Stimulated activated CD4-positive, alpha-beta T cell treated with anti-CD3 and anti-CD28 coated beads, Interleukin-4, amount 100 ng/mL, for 4 hours (primary cell): ENCODE measurements at regions not wholly inside any gene's neighbourhood (a gene's known extent, or its start where the extent isn't known, plus 50 kb on each side); places are given as distances from the start of the nearest gene placed in this dataset.

Source experiments
- DNase-seq, 2 experiments: peaks; one replicate each; pipeline ENCODE4 v3.0.0-alpha.2; 2020

DNA sequence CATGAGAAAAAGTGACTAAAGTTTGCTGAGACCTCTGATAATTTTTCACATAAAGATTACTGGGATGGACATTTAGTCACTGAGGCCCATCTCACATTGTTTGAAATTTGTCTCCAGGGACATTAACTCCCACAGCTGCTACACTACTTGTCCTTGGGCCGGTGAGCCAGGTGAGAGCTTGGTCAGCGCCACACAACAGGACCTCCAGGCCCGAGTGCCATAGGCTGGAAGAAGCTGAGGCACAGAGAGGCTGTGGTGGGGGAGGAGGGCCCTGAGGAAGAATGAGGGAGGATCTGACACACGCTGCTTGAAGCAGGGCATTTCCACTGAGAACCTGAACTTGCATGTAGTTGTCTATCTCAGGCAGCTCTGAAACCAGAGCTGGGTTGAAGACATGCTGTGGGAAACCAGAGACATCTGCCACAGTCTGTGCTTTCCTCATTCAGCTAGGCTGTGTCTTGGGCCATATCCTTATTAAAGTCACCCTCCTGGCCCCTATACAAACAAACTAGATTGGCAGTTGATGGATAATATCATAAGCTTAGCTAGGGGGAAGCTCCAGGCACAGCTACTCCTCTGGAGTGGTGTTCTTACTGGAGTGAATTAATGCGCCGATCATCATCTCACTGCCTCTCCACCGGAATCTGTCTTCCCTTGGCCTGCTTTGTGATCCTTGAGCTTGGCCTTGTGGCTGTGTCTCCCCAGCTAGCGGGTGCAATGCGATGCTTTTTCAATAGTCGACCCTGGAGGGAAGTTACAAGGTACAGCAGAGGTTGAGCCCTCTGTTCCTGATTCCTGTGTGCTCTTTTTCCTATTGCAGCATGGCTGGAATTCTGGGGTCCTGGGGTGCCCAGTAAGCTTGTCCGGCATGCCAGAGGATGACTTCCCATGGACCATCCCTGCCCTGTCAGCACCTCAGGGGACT lies 225.3 kb upstream of the B3GAT1 start:
- no peak for DNase-seq

DNA sequence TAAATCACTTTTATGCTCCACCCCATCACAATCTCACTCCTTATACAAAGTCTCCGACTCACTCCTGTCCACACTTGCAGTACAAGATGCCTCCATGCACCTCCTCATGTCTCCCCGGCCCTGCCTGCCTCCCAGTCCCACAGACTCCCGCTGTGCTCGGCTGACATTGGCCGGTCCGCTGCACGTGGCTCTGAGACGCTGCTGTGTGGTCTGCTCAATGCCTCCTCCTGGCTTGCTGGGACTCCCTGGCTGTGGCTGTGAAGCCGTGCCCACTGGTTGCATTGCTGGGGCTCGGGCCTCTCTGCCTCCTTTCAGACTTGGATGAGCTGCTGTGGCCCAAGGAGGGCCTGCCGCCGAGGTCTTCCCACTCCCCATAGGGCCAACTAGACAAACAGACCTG lies 224.0 kb upstream of the B3GAT1 start:
- DNase-seq: no peak

DNA sequence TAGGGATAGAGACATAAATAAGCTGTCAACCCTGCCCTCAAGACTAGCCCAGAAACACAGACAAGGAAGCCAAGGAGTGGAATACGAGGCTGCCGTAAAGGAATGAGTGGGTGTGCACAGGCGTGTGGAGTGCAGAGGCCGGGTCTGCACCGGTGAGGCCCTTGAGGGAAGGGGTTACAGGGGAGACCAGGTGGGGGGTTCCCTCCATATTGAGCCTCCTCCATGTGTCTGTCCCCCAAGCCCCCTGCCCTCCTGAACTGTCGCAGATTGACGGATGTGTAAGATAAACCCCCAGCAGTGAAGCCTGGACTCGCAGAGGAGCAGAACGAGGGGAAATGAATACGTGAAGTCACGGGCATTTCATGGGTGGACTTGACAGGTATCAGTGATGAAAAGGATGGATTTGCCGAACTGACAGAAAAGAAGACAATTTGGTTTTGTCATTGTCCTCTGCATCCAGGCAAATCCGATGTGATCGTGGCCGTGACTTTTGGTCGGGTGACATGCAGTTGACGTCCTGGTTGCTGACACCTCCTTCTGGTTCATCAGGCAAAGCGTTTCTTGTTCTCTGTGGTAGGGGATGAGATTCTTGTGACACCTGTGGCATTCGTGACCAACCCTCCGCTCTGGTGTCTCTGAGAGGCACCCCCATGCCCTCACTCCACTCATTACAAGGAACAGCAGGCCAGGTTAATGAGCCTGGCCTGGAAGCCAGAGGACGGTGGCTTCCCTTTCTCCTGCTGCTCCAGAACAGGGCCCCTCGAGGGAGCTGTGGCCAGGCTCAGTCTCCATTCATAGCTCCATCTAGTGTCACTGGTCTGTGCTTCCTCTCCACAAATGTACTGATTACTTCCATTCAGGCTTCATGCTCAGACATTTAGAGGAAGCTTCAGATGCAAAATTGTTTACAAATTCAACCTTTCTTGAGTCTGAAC lies 223.1 kb upstream of the B3GAT1 start:
- DNase-seq: no peak

DNA sequence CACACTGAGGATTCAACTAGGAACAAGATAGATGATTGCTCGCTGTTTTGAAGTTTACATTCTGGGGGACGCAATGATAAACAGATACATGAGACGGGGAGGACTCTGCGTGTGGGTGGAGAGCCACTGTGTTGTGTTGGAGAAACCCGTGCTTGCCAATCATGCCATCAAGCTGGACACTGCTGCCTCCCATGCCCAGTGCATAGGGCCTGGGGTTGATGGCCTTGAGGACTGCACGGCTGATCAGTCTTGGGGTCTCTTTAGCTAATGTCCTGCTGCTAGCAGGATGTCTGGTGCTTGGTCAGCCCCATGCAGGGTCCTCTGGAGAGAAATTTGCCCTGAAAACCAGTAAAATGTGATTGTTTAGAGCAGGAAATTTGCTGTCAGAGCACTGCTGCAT lies 221.2 kb upstream of the B3GAT1 start:
- no peak for DNase-seq

DNA sequence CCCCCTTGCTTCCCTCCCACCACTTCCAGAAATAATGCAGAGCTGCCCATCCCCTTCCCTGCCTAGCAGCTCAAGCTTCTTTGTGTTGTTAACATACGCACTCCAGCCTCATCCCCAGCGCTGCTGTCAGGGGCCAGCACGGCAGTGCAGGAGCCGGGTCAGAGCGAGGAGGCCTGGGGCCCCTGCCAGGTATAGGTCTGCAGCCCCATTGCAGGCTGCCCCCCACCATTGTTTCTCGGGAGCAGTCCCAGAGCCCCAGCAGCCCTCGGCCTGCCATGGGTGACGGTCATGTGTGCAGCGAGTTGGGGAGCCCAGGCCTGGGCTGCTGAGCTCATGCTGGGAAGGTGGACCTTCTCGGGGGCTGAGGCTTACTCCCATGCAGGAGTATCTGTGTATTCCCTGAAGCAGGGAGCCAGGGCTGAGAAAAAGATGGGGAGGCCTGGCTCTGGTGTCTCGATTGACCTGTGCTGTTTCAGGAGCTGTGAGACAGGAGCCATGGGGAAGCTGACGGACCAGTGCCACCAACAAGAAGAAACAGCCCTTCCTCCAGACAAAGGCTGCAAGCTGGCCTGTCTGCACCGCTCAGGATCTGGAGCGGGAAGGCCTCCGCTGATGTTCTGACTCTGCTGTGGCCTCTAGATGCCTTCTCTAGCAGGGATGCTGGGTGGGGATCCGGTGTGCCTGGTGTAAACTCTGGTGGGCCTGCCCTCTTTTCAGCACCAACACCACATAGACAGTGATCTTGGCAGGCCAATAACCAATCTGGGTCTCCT lies 220.5 kb upstream of the B3GAT1 start:
- DNase-seq: no peak

DNA sequence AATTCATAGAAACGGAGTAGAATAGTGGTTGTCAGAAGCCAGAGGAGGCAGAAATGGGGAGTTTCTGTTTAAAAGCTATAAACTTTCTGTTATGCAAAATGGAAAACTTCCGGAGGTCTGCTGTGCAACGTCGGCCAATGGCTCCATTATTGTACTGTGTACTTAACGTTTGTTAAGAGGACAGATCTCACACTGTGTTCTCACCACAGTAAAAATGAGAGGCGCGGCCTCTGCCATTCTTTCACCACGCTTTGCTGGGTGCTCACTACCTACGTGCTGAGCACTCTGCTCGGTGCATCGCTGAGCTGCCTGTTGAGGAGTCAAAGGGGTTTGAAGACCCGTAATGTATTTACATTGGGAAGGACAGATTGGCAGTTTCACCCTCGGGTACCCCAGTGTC lies 218.8 kb upstream of the B3GAT1 start:
- DNase-seq: no peak

DNA sequence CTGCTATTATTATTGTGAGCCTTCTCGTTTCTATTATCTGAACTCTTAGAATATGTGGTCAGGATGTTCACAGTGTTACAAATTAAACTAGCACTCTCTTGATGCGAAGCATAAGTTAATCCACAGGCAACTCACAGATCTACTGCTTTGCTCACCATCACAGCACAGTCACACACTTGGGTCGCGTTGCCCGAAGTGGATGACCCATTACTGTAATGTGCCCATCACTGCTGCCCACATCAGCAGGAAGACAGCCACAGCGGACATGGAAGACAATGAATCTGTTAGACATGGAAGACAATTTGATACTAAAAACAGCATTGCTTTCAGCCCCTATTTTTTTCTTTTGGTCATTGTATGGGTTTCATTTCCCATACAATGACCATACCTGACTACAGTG lies 216.4 kb upstream of the B3GAT1 start:
- no peak for DNase-seq

DNA sequence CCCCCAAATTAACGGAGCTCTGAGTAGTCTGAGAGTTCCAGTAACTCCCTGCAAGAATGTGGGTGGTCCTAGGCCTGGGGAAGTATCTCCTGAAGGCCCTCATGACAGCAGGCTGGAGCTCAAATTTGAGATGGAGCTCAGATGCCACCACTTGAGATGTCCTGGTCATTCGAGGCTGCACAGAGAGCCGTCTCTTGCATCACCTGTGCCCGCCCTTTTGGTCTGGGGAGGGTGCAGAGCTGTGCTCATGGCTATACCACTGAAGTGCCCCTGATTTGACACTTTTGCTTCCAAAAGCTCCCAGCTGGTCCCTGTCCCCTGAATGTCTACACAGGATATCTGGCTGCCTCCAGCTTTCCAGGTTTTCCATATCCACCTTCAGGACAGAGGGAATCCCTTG lies 214.0 kb upstream of the B3GAT1 start:
- DNase-seq: no peak

DNA sequence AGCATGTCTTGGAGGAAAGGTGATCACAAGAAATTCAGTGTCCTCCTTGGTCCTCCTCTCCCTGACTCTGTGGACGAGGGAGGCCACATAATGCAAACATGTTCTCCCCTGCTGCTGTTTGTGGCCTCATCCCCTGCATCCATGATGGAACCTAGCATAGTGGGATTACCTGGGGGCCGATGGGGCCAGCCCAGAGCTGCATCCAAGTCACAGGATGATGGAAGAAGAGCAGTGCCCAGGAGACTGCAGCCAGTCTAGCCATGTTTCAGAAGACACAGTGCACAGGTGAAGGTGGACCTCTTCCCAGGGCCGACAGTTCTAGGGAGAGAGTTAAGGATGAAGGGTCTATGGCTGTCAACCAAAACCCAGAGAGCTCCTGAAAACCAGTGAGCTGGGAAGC lies 213.6 kb upstream of the B3GAT1 start:
- no peak for DNase-seq

DNA sequence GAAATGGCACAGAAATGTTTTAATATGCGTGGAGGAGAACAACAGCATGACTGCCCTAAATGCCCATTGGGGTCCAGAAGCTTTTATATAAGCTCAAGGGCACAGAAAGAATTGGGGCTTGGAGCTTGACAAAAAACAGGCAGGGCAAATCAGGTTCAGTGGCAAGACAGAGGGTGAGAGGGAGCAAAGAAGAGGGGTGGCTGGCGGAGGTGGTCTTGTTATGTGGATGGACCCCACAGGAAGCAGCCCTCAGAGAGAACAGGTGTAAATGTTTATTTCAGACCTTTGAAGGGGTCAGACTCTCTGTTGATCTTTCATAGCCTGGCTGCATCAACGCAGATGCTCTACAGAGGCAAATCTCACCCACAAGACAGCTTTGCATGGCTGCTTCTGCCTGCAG lies 213.1 kb upstream of the B3GAT1 start:
- no peak for DNase-seq

DNA sequence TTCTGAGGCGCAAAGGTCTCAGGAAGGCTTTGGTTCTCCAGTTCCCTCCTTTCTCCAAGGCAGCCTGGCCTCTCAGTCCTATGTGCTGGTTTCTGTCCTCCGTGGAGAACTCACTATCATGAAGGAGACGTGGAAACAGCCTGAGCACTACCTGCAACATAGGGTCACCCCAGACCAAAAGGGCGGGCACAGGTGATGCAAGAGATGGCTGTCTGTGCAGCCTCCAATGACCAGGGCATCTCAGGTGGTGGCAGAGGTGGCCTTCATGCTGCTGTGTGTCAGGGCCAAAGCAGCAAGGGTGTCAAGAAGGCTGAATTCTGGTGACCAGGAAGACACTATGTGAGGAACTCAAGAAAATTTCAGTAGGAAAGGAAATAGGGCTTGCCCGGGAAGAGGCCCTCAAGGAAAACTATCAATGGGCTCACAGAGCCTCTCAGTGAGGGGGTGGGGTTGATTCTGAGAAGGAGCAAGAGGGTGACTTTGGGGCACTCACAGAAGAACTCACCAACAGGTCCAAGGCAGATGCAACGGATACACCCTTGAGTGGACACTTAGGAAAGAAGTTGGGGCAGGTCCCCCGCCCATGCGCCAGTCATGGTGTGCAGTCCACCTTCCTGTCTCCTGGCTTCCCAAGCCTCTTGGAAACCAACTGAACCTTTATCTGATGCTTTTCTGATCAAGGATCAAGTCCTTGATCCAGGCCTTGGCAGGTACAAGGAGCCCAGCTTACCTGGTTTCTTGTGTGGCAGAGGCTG lies 212.3 kb upstream of the B3GAT1 start:
- DNase-seq: no peak

DNA sequence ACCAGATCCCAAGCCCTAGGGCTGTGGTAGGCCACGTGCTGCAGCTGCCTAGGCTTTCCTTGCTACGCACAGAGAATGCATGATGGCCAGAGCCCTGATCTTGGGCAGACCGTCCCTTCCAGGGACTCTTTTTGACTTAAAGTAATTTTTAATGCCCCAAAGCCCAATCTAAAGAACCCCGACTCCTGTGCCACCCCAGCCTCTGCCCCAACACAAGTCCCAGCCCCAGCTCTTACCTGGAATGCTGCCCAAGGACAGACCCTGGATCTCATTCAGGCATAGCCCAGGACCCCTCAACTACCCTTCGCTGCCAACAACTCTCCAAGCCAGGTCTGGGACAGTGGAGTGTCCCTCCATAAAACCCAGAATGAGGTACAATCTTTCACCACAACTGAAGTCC lies 211.7 kb upstream of the B3GAT1 start:
- DNase-seq: no peak

DNA sequence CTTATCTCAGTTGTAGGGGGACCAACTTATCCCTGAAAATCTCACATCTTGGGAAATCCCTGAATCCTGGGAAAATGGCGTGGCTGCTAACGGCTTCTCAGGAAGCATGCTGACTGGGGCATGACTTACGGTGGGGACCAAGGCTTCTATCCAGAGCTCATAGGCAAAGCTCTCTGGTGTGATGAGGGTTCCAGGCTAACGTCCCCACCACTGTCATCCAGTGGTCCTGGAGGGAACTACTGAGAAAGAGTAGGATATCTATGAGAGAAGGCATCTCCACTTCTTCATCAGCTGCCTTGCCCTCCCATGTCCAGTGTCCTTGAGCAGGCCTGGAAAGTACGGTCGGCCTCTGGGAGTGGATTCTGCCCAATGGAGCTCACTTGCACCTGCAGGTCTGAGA lies 210.4 kb upstream of the B3GAT1 start:
- no peak for DNase-seq

DNA sequence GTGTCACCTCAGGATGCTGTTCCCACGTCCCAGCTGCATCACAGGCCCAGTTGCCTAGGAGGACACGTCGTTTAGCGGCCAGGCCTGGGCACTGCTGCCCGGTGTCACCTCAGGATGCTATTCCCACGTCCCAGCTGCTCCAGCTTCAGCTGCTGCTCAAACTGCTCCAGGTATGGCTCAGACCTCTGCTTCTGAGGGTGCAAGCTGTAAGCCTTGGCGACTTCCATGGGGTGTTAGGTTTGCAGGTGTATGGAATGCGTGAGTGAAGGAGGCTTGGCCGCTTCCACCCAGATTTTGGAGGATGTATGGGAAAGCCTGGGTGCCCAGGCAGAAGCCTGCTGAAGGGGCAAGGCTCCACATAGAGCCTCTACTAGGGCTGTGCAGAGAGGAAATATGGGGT lies 205.3 kb upstream of the B3GAT1 start:
- no peak for DNase-seq

DNA sequence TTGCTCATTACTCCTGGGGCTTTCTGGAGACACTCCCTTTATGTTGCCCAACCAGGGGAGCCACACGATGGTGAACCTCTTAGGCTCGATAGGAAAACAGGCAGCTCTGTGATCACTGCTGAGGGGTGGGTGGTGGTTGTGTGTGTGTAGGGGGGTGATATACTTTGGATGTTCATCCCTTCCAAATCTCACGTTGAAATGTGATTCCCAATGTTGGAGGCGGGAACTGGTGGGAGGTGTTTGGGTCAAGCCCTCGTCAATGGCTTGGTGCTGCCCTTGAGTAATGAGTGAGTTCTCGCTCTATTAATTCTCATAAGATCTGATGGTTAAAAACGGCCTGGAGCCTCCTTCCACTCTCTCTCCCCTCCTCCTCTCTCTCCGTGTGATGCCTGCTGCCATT lies 204.0 kb upstream of the B3GAT1 start:
- DNase-seq: no peak

DNA sequence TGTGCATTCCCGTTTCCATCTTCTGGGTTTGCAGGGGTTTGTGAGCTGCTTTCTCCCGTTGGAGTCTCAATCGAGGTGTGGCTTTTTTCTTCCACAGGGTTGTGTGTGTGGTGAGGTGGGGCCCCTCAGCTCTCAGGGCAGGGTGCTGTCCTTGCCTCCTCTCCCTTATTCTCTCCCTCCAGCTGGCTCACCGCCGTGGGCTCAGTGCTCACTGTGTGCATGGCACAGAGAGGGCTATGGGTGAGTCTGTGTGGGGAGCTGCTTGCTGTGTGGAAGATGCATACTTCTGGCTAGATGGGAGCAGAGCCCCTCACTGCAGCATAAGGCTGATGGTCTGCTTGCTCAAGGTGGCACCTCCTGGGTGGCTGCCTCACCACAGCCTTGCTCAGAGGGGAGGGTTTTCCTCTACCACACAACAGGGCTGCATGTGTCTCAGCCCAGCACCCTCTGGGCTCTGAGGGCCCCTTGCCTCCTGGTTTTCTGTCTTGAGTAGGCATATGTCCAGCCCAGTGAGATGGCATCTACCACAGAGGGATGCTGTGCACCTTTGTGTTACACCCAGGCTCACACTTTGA lies 203.1 kb upstream of the B3GAT1 start:
- no peak for DNase-seq

DNA sequence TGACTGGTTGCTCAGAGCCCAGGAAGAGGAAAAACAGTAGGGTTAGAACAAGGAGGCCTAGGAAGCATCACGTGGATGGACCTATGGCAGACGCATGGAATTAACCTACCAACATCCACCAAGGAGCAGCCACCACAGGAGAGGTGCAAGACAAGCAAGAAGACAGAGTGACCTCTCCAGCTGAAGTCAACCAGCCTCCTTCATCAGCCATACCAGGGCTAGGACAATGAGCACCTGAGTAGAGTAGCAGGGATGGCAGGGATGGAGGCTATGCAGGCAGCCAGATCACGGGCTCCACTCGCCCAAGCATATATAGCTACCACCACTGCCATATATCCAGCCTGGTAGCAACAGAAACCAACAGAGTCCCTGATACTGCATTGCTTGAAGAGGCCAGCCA lies 202.1 kb upstream of the B3GAT1 start:
- DNase-seq: no peak

DNA sequence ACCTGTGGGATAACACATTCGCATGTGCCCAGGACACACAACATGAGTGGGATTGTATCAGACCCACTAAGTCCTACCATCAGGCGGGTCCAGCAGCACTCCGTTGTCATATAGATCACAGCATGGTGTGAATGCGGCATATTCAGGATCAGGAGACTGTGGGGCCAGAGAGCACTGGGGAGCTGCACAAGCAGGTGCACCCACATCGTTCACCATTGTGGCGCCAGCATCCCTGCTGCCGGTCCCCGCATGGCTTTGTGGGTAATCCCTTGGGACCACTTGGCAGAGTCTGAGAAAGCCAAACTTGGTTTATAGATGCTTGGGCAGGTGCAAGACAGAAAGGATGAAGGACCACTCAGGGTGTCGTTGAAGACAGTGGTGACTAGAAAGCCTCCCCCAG lies 201.6 kb upstream of the B3GAT1 start:
- DNase-seq: no peak

DNA sequence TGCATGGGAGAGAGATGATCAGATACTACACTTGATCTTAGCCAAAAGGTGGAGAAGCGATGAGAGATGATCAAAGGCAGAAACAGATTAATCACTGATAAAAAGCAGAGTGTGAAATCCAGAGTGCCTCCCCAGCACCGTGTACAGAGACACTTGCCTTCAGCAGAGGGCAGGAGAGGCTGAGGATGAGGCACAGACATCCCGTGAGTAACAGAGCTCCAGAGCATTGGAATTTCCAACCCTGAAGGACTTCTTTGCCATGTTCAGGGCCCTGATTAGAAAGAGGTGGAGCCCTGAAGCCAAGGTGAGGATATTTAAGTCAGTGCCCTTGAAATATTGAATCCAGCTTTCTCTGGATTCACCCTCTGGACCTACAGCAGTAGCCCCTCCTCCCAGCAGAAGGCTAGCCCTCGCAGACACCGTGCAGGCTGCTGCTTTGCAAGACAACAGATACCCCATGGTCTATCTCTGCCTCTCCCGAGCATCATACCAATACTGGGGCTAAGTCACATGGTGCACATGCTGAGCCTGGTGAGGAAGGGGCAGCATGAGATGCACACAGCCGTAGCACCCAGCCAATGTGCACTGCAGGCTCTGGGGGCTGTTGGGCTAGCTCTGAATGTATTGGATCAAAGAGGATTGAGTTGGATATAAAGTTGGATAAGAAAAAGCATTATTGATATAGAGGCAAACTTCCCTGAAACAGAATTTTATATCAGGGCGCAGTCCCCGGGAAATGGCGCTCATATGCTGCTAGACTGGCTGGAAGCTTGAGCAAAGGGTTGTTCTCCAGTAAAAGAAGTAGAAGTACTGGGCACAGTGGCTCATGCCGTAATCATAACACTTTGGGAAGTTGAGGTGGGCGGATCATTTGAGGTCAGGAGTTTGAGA lies 200.3 kb upstream of the B3GAT1 start:
- DNase-seq: no peak

DNA sequence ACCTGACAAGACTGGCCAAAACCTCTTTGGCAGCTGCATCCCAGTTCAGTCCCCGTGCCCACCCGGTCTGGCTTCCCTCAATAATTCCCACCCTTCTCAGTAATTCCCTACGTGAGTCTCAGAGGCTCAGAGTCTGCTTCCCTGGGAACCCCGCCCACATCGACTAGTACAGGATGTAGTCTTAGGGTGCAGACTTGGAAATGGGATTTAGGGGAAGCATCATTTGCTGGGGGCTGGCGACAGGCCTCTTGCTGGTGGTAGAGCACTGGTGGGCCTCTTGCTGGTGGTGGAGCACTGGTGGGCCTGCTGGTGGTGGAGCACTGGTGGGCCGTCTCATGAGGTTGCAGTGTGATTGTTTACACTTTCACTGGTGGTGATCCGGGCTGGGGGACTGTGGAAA lies 199.5 kb upstream of the B3GAT1 start:
- DNase-seq: no peak
